GM18868 (cell line): ENCODE measurements at regions not wholly inside any gene's neighbourhood (a gene's known extent, or its start where the extent isn't known, plus 50 kb on each side); places are given as distances from the start of the nearest gene placed in this dataset.

Experiments used
- ATAC-seq: cut with Tn5 transposase; IDR thresholded peaks from one replicate; pipeline ENCODE4 v1.9.1; 2021; ENCODE audit warnings: mild to moderate bottlenecking, moderate library complexity; ENCODE audit not compliant: unreplicated experiment

GRCh38 chr16:55949518-55949917 lies 74.3 kb upstream of the CES5A start:
- ATAC-seq: no peak

GRCh38 chr16:55948230-55948629 lies 73.1 kb upstream of the CES5A start:
- ATAC-seq: no peak

GRCh38 chr16:55947366-55947765 lies 72.2 kb upstream of the CES5A start:
- ATAC-seq: no peak

GRCh38 chr16:55944377-55944802 lies 69.2 kb upstream of the CES5A start:
- ATAC-seq: no peak

GRCh38 chr16:55943267-55943666 lies 68.1 kb upstream of the CES5A start:
- ATAC-seq: no peak

- ATAC-seq: no peak
Observed at GRCh38 chr16:55942821-55943220, 67.6 kb upstream of the CES5A start.

GRCh38 chr16:55941552-55941951 lies 66.4 kb upstream of the CES5A start:
- no peak for ATAC-seq

GRCh38 chr16:55938126-55938525 lies 63.0 kb upstream of the CES5A start:
- no peak for ATAC-seq

- no peak for ATAC-seq
Observed at GRCh38 chr16:55933038-55933437, 57.9 kb upstream of the CES5A start.

- no peak for ATAC-seq
Observed at GRCh38 chr16:55930036-55930435, 54.9 kb upstream of the CES5A start.

GRCh38 chr16:55929181-55929580 lies 54.0 kb upstream of the CES5A start:
- ATAC-seq: no peak

GRCh38 chr16:55925242-55925641 lies 50.1 kb upstream of the CES5A start:
- ATAC-seq: no peak
